ENCODE measurements at regions not wholly inside any gene's neighbourhood (a gene's known extent, or its start where the extent isn't known, plus 50 kb on each side); places are given as distances from the start of the nearest gene placed in this dataset.

DNA sequence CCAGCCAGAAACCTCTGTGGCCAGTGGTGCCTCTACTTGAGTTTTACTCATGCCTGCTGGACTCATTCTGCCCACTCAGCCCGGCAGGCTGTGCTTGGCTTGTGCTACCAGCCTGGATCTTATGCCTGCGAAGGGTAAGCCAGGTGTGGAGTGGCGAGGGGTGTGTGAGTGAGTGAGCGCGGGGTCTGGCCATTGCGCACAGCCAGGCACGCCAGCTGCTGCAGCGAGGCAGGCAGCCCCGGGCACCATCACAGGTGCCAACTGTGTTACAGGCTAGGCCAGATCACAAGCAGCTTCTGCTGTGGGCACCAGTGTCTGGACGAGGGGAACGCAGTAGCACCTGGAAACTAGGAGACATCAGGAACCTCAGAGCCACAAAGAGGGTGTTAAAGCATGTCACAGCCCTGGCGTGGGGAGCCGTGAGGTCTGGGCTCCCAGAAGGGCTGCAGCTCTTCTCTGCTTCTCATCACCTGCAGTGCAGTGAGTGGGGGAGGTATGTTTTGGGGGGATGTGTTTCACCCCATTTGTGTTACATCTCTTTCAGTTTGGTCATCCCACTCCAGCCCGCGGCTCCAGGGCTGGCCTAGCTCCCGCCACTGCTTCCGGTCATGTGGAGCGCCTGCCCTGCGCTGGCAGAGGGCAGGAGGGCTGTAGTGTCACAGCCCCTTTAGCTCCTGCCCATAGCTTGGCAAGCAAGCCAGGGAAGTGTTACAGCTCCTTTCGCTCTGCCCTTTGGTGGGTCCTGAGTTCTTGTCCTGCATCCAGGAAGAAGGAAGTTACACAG lies 379.7 kb upstream of the IMPG1 start:
- no TSS peak for BruUV-seq (replicated peaks)
- Histone ChIP-seq H3K4me3 (ENCODE audit: low read depth in 2 of 2, low read length in 2 of 2) (no peak overlapping the region), H3K36me3 (ENCODE audit: control insufficient read depth, insufficient read depth, low read length) (no peaks in the 10 kb centered on the region), H3K27me3 (ENCODE audit: control insufficient read depth, insufficient read depth, low read length) (no peaks in the 10 kb centered on the region), H3K9me3 (ENCODE audit: control insufficient read depth, insufficient read depth, low read depth, low read length) (no peaks in the 10 kb centered on the region), H3K4me1 (ENCODE audit: control insufficient read depth, insufficient read depth, low read length) (no peaks in the 10 kb centered on the region), H3K27ac (ENCODE audit: low read length) (no peak overlapping the region)
- POLR2A ChIA-PET, result no interaction called here
- TF ChIP-seq, protein P1, sequence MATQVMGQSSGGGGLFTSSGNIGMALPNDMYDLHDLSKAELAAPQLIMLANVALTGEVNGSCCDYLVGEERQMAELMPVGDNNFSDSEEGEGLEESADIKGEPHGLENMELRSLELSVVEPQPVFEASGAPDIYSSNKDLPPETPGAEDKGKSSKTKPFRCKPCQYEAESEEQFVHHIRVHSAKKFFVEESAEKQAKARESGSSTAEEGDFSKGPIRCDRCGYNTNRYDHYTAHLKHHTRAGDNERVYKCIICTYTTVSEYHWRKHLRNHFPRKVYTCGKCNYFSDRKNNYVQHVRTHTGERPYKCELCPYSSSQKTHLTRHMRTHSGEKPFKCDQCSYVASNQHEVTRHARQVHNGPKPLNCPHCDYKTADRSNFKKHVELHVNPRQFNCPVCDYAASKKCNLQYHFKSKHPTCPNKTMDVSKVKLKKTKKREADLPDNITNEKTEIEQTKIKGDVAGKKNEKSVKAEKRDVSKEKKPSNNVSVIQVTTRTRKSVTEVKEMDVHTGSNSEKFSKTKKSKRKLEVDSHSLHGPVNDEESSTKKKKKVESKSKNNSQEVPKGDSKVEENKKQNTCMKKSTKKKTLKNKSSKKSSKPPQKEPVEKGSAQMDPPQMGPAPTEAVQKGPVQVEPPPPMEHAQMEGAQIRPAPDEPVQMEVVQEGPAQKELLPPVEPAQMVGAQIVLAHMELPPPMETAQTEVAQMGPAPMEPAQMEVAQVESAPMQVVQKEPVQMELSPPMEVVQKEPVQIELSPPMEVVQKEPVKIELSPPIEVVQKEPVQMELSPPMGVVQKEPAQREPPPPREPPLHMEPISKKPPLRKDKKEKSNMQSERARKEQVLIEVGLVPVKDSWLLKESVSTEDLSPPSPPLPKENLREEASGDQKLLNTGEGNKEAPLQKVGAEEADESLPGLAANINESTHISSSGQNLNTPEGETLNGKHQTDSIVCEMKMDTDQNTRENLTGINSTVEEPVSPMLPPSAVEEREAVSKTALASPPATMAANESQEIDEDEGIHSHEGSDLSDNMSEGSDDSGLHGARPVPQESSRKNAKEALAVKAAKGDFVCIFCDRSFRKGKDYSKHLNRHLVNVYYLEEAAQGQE (IDR thresholded peaks at IDR 0.05; ENCODE audit: insufficient read depth in 1 of 2, low read depth in 2 of 2, low read length in 1 of 2), result no peak
- TF ChIP-seq TCF7L2 (IDR thresholded peaks at IDR 0.05; ENCODE audit: low read depth, low read length), result no peak
- TF ChIP-seq SIN3A (IDR thresholded peaks at IDR 0.05; ENCODE audit: borderline replicate concordance, insufficient read depth, low read depth, low read length), result no peak
- TF ChIP-seq, protein P2, sequence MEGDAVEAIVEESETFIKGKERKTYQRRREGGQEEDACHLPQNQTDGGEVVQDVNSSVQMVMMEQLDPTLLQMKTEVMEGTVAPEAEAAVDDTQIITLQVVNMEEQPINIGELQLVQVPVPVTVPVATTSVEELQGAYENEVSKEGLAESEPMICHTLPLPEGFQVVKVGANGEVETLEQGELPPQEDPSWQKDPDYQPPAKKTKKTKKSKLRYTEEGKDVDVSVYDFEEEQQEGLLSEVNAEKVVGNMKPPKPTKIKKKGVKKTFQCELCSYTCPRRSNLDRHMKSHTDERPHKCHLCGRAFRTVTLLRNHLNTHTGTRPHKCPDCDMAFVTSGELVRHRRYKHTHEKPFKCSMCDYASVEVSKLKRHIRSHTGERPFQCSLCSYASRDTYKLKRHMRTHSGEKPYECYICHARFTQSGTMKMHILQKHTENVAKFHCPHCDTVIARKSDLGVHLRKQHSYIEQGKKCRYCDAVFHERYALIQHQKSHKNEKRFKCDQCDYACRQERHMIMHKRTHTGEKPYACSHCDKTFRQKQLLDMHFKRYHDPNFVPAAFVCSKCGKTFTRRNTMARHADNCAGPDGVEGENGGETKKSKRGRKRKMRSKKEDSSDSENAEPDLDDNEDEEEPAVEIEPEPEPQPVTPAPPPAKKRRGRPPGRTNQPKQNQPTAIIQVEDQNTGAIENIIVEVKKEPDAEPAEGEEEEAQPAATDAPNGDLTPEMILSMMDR (IDR thresholded peaks at IDR 0.05), result no peak
- no peak for TF ChIP-seq POLR2AphosphoS5 (IDR thresholded peaks at IDR 0.05; ENCODE audit: low read depth, low read length)
- intact Hi-C loops (cut with micrococcal nuclease; ENCODE audit: unreplicated experiment) (no loop called here), in situ Hi-C loops (cut with HindIII; ENCODE audit: low pct_unique_long_range_greater_than_20kb, low sequenced_read_pairs) (no loop called here)
- CTCF ChIA-PET, result no interaction called here
- no peak for ATAC-seq
- no peak for DNase-seq (ENCODE audit: low read depth, low spot score)

DNA sequence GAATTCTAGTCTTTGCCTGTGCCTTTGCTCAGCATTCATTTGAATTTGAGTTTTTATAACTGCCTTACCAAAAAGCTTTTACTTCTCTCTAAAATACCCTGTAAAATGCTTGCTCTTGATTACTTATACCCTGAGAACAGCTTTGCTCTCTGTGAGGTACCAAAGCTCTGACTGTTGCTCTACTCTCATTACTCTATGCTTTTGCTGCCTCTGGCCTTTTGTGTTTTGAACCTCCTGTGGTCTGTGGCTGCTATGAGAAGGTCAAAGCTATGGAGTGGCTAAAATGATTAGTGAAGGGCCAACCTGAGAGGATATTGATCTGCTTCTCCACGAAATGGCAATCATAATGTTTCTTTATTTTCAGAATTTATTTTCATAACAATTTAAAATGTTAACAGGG lies 375.6 kb upstream of the IMPG1 start:
- no peak overlapping the region for H3K27ac ChIP-seq (ENCODE audit: low read length)
- BruUV-seq (replicated peaks), result no TSS peak
- ATAC-seq, result no peak
- H3K27me3 ChIP-seq (ENCODE audit: control insufficient read depth, insufficient read depth, low read length), result no peaks in the 10 kb centered on the region
- H3K9me3 ChIP-seq (ENCODE audit: control insufficient read depth, insufficient read depth, low read depth, low read length), result no peaks in the 10 kb centered on the region
- H3K36me3 ChIP-seq (ENCODE audit: control insufficient read depth, insufficient read depth, low read length), result no peaks in the 10 kb centered on the region
- H3K4me1 ChIP-seq (ENCODE audit: control insufficient read depth, insufficient read depth, low read length), result no peaks in the 10 kb centered on the region
- DNase-seq (ENCODE audit: low read depth, low spot score), result no peak
- no peak overlapping the region for H3K4me3 ChIP-seq (ENCODE audit: low read depth in 2 of 2, low read length in 2 of 2)
- no peak for TF ChIP-seq TCF7L2 (IDR thresholded peaks at IDR 0.05; ENCODE audit: low read depth, low read length)
- TF ChIP-seq, protein P1 (IDR thresholded peaks at IDR 0.05; ENCODE audit: insufficient read depth in 1 of 2, low read depth in 2 of 2, low read length in 1 of 2), result no peak
- TF ChIP-seq POLR2AphosphoS5 (IDR thresholded peaks at IDR 0.05; ENCODE audit: low read depth, low read length), result no peak
- TF ChIP-seq, protein P2 (IDR thresholded peaks at IDR 0.05), result no peak
- no peak for TF ChIP-seq SIN3A (IDR thresholded peaks at IDR 0.05; ENCODE audit: borderline replicate concordance, insufficient read depth, low read depth, low read length)
- intact Hi-C loops (cut with micrococcal nuclease; ENCODE audit: unreplicated experiment), result no loop called here
- in situ Hi-C loops (cut with HindIII; ENCODE audit: low pct_unique_long_range_greater_than_20kb, low sequenced_read_pairs), result no loop called here
- ChIA-PET POLR2A (no interaction called here), CTCF (no interaction called here)

Measured in Panc1 (cell line).